22Rv1 (cell line): ENCODE measurements at regions not wholly inside any gene's neighbourhood (a gene's known extent, or its start where the extent isn't known, plus 50 kb on each side); places are given as distances from the start of the nearest gene placed in this dataset.

Experiments
- CTCF ChIP-seq: fragments of 450-650 bp; IDR thresholded peaks from 2 replicates; pipeline ENCODE4 v1.5.1; 2017; ENCODE audit warnings: mild to moderate bottlenecking
- ZFX ChIP-seq: fragments of 450-650 bp; IDR thresholded peaks from 2 replicates; pipeline ENCODE4 v1.6.1; 2017; ENCODE audit warnings: antibody characterized with exemption, borderline replicate concordance

- TF ChIP-seq CTCF (no peak), ZFX (no peak)
Observed at GRCh38 chr11:109971184-109971523, 122.0 kb upstream of the ZC3H12C start.
